ENCODE measurements at regions not wholly inside any gene's neighbourhood (a gene's known extent, or its start where the extent isn't known, plus 50 kb on each side); places are given as distances from the start of the nearest gene placed in this dataset.

GRCh38 chr2:65486802-65487201, 54.4 kb upstream of the SPRED2 start:
- TF ChIP-seq ZNF232 (CRISPR knock-in tag; IDR thresholded peaks at IDR 0.05), result no peak
- TF ChIP-seq ZBTB21 (CRISPR knock-in tag; IDR thresholded peaks at IDR 0.05; ENCODE audit: borderline replicate concordance), result no peak
- TF ChIP-seq CTCF (IDR thresholded peaks at IDR 0.05), result no peak
- TF ChIP-seq NR2C2 (CRISPR knock-in tag; IDR thresholded peaks at IDR 0.05), result no peak
- no peak for TF ChIP-seq TCF7 (CRISPR knock-in tag; IDR thresholded peaks at IDR 0.05; ENCODE audit: low read depth)
- no peak for TF ChIP-seq ATF1 (CRISPR knock-in tag; IDR thresholded peaks at IDR 0.05)
- TF ChIP-seq MLX (CRISPR knock-in tag; IDR thresholded peaks at IDR 0.05), result no peak
- no peak for TF ChIP-seq SP1 (CRISPR knock-in tag; conservative IDR thresholded peaks at IDR 0.05)

All from WTC11 (cell line).